HepG2 (cell line): ENCODE measurements at regions not wholly inside any gene's neighbourhood (a gene's known extent, or its start where the extent isn't known, plus 50 kb on each side); places are given as distances from the start of the nearest gene placed in this dataset.

ENCODE experiments used
- ATAC-seq: fragments of 200-7000 bp; cut with Tn5 transposase; 3 replicates; pipeline ENCODE4 v1.9.1; 2020; ENCODE audit warnings: mild to moderate bottlenecking, moderate library complexity
- BruUV-seq: library from RNA; stranded (reverse); fragments of 400-500 nt; replicated peaks from 2 replicates; lab custom pipeline; 2021; lab: Mats Ljungman, UMichigan
- CTCF ChIA-PET: fragments of 300-600 bp; formaldehyde crosslinking; extraction: SDS; loops from one replicate; lab custom pipeline; 2021; ENCODE audit warnings: low total read pairs, inconsistent platforms, low intra/inter-chr PET ratio; lab: Yijun Ruan, JAX
- POLR2A ChIA-PET: fragments of 350-600 bp; sonication (Branson Sonifier 250); formaldehyde crosslinking; loops from one replicate; lab custom pipeline; 2020; ENCODE audit warnings: antibody characterized with exemption, inconsistent platforms; lab: Yijun Ruan, JAX
- DNase-seq: peaks from one replicate; pipeline ENCODE4 v3.0.0-alpha.2; 2015; ENCODE audit warnings: low spot score
- FAIRE-seq: peaks from 3 replicates; lab custom pipeline; 2011; peaks lifted over from hg19 to GRCh38; lab: Jason Lieb, UNC
- H2AFZ ChIP-seq: one replicate; pipeline ENCODE4 v1.6.1; 2011; ENCODE audit warnings: low read length, inconsistent platforms
- H3K27ac ChIP-seq: fragments of 300-600 bp; 3 replicates; pipeline ENCODE4 v1.8.0; 2011; ENCODE audit warnings: mixed run types, mild to moderate bottlenecking, mixed read lengths, low read length, inconsistent platforms; ENCODE audit not compliant: insufficient read depth; ENCODE audit errors: extremely low read length
- H3K27me3 ChIP-seq, 2 experiments: fragments of 200-600 bp in 1 of 2; 2 replicates in 1 of 2; 3 replicates in 1 of 2; pipeline versions ENCODE4 v1.6.0 to v1.8.0; 2011; ENCODE audit warnings: low read length in 2 of 2, mild to moderate bottlenecking in 2 of 2, moderate library complexity in 2 of 2, inconsistent platforms in 1 of 2; ENCODE audit not compliant: insufficient read depth in 2 of 2, control insufficient read depth in 1 of 2
- H3K36me3 ChIP-seq, 2 experiments: fragments of 200-600 bp in 1 of 2; replicated peaks in 1 of 2; 2 replicates in 1 of 2; 3 replicates in 1 of 2; pipeline versions ENCODE4 v1.5.1 to v1.8.0; 2011; ENCODE audit warnings: low read length in 2 of 2, inconsistent platforms in 1 of 2; ENCODE audit not compliant: insufficient read depth in 2 of 2, control insufficient read depth in 1 of 2
- H3K4me1 ChIP-seq: 2 replicates; pipeline ENCODE4 v1.5.1; 2012; ENCODE audit warnings: low read length, inconsistent platforms; ENCODE audit not compliant: insufficient read depth
- H3K4me2 ChIP-seq: 2 replicates; pipeline ENCODE4 v1.6.0; 2011; ENCODE audit warnings: low read depth, low read length, inconsistent platforms
- H3K4me3 ChIP-seq, 3 experiments: fragments of 200-600 bp in 1 of 3; sonication (generic), shearing (Covaris generic) in 1 of 3; replicated peaks in 1 of 3; 2 replicates each; pipeline ENCODE4 v1.5.1; 2011 to 2016; ENCODE audit warnings: low read length in 3 of 3, inconsistent platforms in 2 of 3, low read depth in 2 of 3, mild to moderate bottlenecking in 2 of 3, control low read depth in 1 of 3, mixed read lengths in 1 of 3; ENCODE audit not compliant: insufficient read depth in 1 of 3
- H3K79me2 ChIP-seq: one replicate; pipeline ENCODE4 v1.6.1; 2011; ENCODE audit warnings: low read length, inconsistent platforms; ENCODE audit not compliant: insufficient read depth
- H3K9ac ChIP-seq: 2 replicates; pipeline ENCODE4 v1.6.0; 2011; ENCODE audit warnings: mild to moderate bottlenecking, low read depth, low read length, inconsistent platforms; ENCODE audit not compliant: insufficient read depth
- H3K9me3 ChIP-seq: 2 replicates; pipeline ENCODE4 v1.5.1; 2012; ENCODE audit warnings: mild to moderate bottlenecking, low read length
- H4K20me1 ChIP-seq: 2 replicates; pipeline ENCODE4 v1.6.0; 2011; ENCODE audit warnings: inconsistent platforms, mild to moderate bottlenecking, low read length, moderate library complexity; ENCODE audit not compliant: insufficient read depth
- ATF5 ChIP-seq: sonication (generic); formaldehyde crosslinking; IDR thresholded peaks from 2 replicates; pipeline ENCODE4 v1.4.0; 2020; ENCODE audit warnings: mild to moderate bottlenecking, low read depth, missing genetic modification reagents
- POLR2G ChIP-seq: fragments of 200-400 bp; formaldehyde crosslinking; IDR thresholded peaks from 2 replicates; pipeline ENCODE4 v1.6.1; 2018; ENCODE audit warnings: mild to moderate bottlenecking, low read depth, low read length, moderate library complexity
- RFX1 ChIP-seq: fragments of 450-650 bp; IDR thresholded peaks from 2 replicates; pipeline ENCODE4 v1.6.1; 2017
- TBX2 ChIP-seq: sonication (generic); formaldehyde crosslinking; IDR thresholded peaks from 2 replicates; pipeline ENCODE4 v1.5.0; 2020; ENCODE audit warnings: missing genetic modification reagents, mild to moderate bottlenecking, borderline replicate concordance
- USF2 ChIP-seq, 2 experiments: sonication (generic) in 1 of 2; formaldehyde crosslinking in 1 of 2; IDR thresholded peaks; 2 replicates each; pipeline versions ENCODE4 v1.5.1 to v1.6.1; 2011 to 2020; ENCODE audit warnings: borderline replicate concordance in 1 of 2, low read depth in 1 of 2, low read length in 1 of 2, mild to moderate bottlenecking in 1 of 2, missing genetic modification reagents in 1 of 2, moderate library complexity in 1 of 2
- ZNF687 ChIP-seq: sonication (generic); formaldehyde crosslinking; IDR thresholded peaks from 2 replicates; pipeline ENCODE4 v1.5.1; 2020; ENCODE audit warnings: mild to moderate bottlenecking, missing genetic modification reagents, moderate library complexity
- ZSCAN31 ChIP-seq: sonication (generic); formaldehyde crosslinking; IDR thresholded peaks from 2 replicates; pipeline ENCODE4 v1.5.0; 2020; ENCODE audit warnings: low read depth, mild to moderate bottlenecking, missing genetic modification reagents
- WGBS: methylation state at CpG from one replicate; pipeline ENCODE4 v1.1.6; 2017; ENCODE audit warnings: low lambda C conversion rate; 5-methylcytosine and 5-hydroxymethylcytosine counted together
- in situ Hi-C: cut with HindIII; loops from 2 replicates; pipeline ENCODE4 v1.10.0; 2017; ENCODE audit warnings: low pct_unique_long_range_greater_than_20kb; ENCODE audit not compliant: extremely low pct_ligation_motif_present
- intact Hi-C: fragments of 100-400 bp; cut with micrococcal nuclease; formaldehyde crosslinking; loops from one replicate; pipeline ENCODE4 v1.10.0; 2022; ENCODE audit not compliant: unreplicated experiment
- TF ChIP-seq, protein P1 (sequence below): sonication (generic); formaldehyde crosslinking; IDR thresholded peaks from 2 replicates; pipeline ENCODE4 v1.4.0; 2020; ENCODE audit warnings: low read depth, mild to moderate bottlenecking, missing genetic modification reagents

DNA sequence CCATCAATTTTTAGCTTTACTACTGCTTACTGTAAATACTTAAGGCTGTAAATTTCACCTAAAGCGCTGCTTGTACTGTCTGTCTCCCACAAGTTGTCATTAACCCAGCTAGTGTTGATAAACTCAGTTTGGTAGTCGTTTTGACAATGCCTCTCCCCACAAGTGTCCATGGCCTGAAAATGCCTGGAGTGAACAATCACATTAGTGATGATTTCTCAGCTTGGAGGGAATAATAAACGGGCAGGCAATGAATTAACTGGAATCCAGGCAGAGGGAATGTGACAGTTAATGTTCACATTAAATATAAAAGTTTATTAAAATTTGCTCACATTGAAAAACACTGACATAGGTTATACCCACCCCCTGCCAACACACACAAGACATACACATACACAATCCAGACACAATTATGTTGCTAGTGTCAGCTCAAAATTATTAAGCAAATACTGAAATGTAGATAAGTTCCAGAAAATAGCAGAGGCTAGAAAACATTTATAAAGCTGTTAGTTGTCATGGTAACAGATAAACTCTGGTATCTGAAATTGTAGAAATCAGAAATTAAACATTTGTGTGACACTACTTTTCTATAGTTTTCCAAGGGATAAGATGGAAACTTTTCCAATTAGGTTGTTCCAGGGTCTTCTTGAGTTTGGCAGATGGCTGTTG, 341.9 kb downstream of the DIRAS2 start:
- no peak for ATAC-seq
- no peaks in the 10 kb centered on the region for H3K4me1 ChIP-seq
- no peak overlapping the region for H3K9ac ChIP-seq
- no peaks in the 10 kb centered on the region for H3K9me3 ChIP-seq
- BruUV-seq, result no TSS peak
- no peak for DNase-seq
- CTCF ChIA-PET, result no interaction called here
- H2AFZ ChIP-seq, result no peak overlapping the region
- H3K4me3 ChIP-seq, result no peak overlapping the region
- H3K79me2 ChIP-seq, result no peaks in the 10 kb centered on the region
- H3K4me2 ChIP-seq, result no peak overlapping the region
- in situ Hi-C loops (no loop called here), intact Hi-C loops (no loop called here)
- H3K36me3 ChIP-seq, result no peaks in the 10 kb centered on the region
- peaks cover 1 to 3% of the 10 kb centered on the region in 2 experiments; a peak in 1 of 5 replicates for H3K27me3 ChIP-seq
- no peaks in the 10 kb centered on the region for H4K20me1 ChIP-seq
- peak; percentile 43; the same call in 1 of the 2 replicates for TF ChIP-seq RFX1
- TF ChIP-seq TBX2 (CRISPR knock-in tag), result no peak
- no peak for FAIRE-seq
- 0% methylated on average over 3 of the region's 3 CpGs for WGBS
- POLR2A ChIA-PET, result no interaction called here
- H3K27ac ChIP-seq, result no peak overlapping the region

- no peaks in the 10 kb centered on the region for H3K9me3 ChIP-seq
- DNase-seq (no peak), FAIRE-seq (no peak), ATAC-seq (no peak)
- under 1% methylated on average over 7 of the region's 8 CpGs for WGBS
- BruUV-seq, result no TSS peak
- no peak overlapping the region for H3K27ac ChIP-seq
- no peak overlapping the region for H3K9ac ChIP-seq
- H3K36me3 ChIP-seq, result no peaks in the 10 kb centered on the region
- peaks cover 1 to 3% of the 10 kb centered on the region in 2 experiments; a peak in 1 of 5 replicates for H3K27me3 ChIP-seq
- no peak overlapping the region for H3K4me3 ChIP-seq
- H2AFZ ChIP-seq, result no peak overlapping the region
- no peaks in the 10 kb centered on the region for H3K4me1 ChIP-seq
- in situ Hi-C loops, result no loop called here
- no peaks in the 10 kb centered on the region for H3K79me2 ChIP-seq
- POLR2A ChIA-PET, result no interaction called here
- no peak overlapping the region for H3K4me2 ChIP-seq
- intact Hi-C loops, result no loop called here
- CTCF ChIA-PET, result no interaction called here
- no peaks in the 10 kb centered on the region for H4K20me1 ChIP-seq
- TF ChIP-seq, protein P1, sequence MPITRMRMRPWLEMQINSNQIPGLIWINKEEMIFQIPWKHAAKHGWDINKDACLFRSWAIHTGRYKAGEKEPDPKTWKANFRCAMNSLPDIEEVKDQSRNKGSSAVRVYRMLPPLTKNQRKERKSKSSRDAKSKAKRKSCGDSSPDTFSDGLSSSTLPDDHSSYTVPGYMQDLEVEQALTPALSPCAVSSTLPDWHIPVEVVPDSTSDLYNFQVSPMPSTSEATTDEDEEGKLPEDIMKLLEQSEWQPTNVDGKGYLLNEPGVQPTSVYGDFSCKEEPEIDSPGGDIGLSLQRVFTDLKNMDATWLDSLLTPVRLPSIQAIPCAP (CRISPR knock-in tag), result no peak
- TF ChIP-seq ZNF687 (CRISPR knock-in tag) (no peak), POLR2G (no peak), ATF5 (CRISPR knock-in tag) (no peak), USF2 (IDR thresholded peaks at IDR 0.05; ENCODE audit: low read depth, low read length) (no peak), USF2 (CRISPR knock-in tag; IDR thresholded peaks at IDR 0.05; ENCODE audit: borderline replicate concordance) (no peak), ZSCAN31 (CRISPR knock-in tag) (no peak)
These were observed 341.4 kb downstream of the DIRAS2 start for GRCh38 chr9:90301277-90301653.
